SW 1271 (cell line): ENCODE measurements at regions not wholly inside any gene's neighbourhood (a gene's known extent, or its start where the extent isn't known, plus 50 kb on each side); places are given as distances from the start of the nearest gene placed in this dataset.

Experiments used
- DNase-seq, 2 experiments: peaks; one replicate each; lab custom pipeline; 2025; lab: John Stamatoyannopoulos, UW

DNA sequence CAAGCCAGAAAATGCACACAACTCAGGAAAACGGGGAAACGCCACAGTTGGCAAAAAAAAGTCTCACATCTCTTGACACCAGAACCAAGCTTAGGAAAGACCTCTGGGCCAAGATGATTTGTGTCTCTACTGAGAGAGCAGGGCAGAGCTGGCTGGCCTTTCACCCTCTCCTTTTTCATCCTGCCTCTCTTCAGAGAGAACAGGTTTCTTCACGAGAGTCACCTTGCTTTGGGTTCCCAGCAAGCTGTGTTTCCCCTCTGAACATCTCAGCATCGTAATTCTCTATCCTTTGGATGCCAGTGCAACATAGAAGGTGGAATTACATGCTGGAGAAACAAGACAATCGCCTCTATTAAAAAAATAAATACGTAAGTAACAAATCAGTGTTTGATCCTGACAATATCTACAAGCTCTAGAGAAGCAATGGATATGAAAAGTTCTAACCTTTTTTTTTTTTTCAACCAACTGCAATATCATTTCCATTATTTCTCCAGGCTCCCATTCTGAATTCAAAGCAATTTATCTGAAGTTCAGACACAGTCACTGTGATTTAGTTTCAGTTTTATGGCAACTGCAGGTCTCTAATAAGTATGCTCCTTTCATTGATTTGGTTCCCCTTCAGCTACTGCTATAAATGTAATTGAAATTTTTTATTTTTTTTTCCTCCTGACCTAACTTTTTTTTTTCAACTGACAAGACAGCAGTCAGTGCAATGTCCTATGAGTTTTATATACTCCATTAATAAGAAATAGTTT is 708.6 kb downstream of the DTWD2 start:
- no peak for DNase-seq

DNA sequence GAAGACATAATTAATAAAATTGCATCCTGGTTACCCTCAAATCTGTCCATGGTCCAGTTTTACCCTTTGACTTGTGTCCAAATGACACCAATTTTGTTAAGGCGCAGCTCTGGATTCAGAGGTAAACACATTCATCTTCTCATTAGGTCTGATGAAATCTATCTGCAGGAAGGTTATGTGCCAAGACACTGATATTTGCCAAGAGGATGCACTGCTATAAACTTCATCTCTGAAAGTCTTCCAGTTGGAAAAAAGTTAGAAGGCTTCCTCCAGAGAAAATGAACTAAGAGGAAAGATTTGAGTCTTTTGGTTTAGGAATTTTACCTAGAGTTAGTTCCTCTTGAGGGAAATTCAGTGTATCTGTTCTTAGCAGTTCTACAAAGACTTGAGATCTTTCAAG is 717.8 kb downstream of the DTWD2 start:
- DNase-seq, result no peak

DNA sequence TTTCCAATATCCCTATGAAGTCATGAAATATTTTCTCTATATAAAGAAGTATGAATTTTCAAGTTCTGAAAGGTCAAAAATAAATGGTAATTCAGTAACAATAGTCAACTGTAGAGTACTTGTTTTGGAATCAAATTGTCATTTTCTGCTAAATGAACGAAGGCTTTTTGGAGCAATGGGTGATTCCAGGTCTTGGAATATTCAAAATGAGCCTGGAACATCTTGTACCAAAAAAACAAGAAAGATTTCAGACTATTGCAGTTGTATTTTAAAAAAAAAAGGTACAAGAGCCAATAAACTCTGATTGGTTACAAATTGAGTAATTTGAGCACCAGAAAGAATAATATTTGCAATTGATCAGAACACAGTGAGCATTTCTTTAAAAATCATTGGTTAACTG is 730.1 kb downstream of the DTWD2 start:
- no peak for DNase-seq

DNA sequence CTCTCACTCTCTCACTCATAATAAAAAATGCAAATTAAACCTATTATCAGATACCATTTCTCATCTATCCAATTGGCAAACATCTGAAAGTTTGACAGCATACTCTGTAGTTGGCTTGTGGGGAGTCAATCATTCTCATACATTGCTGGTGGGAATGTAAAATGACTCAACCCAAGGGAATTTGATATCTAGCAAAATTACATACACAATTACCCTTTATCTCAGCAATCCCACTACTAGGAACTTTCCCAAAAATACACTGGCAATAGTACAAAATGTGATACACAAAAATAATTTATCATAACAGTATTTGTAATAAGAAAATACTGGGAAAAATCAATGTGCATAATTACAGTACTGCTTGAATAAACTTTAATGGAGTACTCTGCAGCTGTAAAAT is 731.3 kb downstream of the DTWD2 start:
- DNase-seq, result no peak

DNA sequence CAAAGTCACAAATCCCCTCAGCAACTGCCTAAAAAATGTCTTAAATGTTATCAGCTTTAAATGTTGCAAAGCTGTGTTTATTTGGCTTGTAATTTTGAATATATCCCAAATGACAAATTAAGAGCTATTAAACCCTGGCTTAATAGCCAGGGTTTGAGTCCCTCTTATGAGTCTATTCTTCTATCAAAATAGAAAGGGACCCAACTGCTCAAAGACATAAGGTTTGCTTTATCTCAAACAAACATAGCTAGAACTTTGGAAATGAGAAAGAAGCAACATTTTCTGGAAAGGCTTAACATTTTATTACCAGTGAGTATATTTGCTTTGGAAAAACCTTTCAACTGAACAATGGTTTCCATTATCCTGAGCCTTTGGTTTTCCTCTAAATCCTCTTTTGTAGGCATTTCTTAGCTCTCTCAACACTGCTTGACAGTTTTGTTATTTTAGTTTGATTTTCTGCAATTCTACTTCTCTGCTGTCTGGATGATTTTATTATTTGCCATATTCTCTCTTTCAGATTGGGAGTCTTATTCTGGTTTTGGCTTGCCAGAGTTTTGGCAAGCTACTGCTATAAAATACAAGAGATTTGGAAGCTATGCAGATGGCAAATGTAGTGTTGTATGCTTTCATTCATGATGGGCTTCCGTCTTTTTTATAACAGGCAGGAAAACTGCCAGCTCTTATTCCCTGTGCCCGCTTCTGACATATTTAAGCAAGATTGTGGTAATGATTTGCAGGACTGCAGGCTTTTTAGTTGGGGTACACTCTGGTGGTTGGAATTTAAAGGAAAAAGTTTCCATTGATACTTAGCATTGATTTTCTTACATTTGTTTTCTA is 734.9 kb downstream of the DTWD2 start:
- no peak for DNase-seq

DNA sequence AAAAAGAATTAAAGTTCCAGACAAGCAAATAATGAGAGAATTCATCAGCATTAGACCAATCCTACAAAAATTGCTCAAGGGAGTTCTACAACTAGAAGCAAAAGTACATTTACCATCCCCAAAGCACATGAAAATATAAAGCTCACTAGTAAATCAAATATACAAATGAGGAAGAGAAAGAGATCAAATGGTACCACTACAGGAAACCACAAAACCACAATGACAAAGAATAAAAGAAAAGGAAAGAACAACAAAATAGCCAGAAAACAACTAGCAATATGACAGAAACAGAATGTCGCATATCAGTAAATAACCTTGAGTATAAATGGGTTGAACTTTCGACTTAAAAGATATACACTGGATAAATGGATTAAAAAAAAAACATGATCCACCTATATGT is 739.0 kb downstream of the DTWD2 start:
- DNase-seq, result no peak

DNA sequence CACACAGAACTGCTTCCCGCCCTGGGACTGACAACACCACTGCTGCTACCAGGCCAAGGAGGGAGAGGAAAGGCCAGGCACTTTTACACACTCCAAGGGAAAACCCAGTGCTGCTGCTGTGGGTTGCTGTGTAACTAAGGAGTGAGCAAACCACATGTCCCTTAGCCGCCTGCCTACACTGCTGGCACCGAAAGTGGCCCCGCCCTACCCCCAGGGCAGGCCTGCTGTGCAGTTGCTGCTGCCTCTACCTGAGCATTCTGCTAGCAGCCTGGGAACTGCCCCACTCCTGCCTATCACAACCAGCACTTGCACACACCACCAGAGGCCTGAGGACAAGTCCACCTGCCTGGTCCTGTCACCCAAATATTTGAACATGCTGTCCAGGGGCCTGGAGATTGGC is 740.9 kb downstream of the DTWD2 start:
- DNase-seq, result no peak

DNA sequence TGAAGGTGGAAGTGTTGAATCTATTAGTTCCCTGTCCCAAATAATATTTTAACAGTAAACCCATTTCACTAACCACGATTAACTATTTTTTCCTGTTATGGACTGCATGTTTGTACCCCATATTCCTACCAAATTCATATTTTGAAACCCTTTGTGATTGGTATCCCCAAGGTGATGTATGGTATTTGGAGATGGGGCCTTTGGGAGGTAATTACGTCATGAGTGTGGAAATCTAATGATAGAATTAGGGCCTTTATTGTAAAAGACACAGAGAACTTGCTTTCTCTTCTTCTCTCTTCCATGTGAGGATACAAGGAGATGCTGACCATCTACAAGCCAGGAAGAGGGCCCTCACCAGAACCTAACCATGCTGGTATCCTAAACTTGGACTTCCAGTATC is 744.7 kb downstream of the DTWD2 start:
- DNase-seq, result no peak

DNA sequence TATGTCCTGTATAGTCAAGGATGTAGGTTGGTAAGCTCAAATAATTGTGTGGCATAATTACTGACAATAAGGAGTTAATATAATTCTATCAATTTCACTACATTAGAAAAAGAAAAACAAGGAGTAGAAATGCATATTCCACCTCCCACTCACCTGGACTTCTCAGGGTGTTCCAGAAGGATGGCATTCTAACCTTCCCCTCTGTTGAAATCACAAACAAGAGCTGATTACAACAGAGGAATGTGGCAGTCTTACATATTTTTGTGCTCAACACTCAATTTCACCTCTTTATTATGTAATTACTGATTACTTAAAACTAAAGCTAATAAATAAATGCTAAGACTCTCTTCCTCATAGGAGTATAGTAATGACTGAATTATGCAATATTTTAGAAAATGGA is 745.3 kb downstream of the DTWD2 start:
- no peak for DNase-seq

DNA sequence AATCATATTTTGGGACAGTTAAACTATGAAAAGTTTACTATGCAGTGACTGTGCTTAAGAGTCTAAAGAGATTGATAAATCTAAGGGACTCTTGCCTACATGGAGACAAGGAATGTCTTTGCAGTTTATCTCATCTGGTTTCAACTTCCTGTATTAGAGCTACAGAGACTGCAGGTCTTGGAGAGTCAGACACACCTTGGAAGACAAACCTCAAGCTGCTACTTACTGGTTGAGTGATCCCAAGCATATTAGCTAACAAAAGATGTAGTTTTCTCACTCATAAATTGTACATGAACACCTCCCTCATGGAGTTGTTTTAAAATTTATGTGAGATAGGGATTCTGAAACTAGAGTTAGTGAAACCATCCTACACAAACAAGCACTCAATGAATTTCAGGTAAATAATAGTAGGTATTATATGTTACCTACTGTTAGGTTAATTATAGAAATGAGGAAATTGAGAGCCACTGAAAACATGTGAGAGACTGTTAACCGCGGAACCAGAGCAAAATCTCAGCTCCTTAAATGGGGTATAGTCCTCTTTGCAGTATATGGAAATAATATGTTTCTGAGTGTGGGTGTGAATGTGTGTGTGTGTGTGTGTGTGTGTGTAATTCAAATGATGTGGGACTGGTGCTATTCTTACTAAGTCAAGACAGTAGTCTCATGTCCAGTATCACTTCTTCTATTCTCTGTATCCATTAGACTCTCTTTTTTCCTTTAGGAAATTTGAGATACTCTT is 752.1 kb downstream of the DTWD2 start:
- DNase-seq, result no peak

DNA sequence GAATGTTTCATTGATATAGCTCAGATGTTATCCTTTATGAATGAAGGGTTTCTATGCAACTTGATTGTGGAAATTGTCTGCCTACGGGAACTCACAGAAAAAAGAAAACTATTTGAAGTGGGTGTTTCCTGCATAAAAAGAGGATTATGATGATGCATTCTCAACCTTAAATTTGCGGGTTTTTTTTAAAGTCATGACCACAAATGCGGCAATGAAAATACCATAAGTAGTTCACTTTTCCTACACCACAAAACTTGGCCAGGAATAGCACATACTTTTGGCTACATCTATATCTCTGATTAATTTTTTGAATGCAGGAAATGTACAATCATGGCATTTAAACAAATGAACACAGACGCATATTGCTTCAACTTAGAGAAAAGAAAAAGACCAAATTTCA is 754.7 kb downstream of the DTWD2 start:
- no peak for DNase-seq

DNA sequence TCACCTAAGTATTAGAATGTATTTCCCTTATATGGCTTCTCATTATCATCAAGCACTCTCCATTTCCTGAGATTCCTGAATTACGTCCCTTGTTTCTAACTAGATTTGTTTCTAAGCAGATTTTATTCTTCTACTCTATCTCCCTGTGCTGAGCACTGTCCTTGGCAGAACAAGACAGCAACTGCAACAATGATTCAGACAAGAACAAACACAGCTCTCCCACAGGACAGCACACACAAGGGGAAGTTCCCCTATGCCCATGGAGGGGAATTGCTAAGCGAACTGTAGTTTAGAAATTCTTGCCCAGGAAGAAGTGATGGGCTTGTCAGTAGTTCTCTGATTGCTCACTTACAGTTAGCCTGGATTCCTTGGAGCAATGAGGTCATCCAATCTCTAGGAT is 759.9 kb downstream of the DTWD2 start:
- DNase-seq, result no peak

DNA sequence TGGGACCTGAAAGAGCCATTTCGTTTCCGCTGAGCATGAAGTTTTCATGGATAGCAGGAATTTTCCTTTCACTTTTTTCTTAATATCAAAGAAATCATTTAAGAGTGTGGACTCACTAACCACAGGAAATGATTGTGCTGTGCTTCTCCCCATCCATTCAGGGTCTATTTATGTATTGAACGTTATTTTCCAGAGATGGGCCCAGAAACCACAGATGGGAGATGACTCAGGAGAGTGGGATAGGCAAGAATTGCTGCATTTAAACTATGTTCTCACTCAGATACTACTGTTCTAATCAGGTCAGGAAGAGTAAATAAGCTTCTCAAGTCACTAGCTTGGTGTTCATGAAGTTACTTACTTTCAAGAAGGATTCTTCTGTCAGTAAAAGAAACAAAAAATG is 763.8 kb downstream of the DTWD2 start:
- DNase-seq, result no peak

DNA sequence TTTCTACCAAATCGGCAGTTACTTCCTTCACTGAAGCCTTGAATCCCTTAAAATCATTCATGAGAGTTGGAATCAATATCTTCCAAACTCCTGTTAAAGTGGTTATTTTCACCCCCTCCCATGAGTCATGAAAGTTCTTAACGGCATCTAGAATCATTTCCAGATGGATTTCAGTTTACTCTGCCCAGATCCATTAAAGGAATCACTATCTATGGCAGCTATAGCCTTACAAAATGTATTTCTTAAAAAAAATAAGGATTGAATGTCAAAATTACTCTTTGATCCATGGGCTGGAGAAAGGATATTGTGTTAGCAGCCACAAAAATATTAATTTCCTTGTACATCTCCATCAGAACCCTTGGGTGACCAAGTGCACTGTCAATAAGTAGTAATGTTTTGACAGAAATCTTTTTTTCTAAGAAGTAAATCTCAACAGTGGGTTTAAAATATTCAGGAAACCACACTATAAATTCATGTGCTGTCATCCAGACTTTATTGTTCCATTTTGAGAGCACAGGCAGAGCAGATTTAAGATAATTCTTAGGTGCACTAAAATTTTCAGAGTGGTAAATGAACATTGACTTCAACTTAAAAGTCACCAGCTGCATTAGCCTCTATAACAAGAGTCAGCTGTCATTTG is 767.7 kb downstream of the DTWD2 start:
- DNase-seq, result no peak

DNA sequence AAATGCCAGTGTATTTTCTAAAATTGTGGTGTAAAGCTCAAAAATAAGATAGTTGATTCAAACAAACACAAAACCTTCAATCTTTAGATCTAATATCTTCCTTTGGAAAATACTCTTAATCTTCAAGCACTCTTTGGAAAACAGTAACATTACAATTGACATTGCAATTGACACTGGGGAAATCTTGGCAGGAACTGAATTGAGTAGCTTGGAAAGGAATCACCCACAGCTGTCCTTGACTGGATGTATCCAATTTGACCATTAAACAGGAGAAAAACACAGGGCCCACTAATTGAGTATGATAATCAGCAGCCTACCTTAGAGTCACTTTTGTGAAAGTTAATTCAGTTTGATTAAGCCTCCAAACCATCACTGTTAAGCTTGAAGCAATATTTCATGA is 776.7 kb downstream of the DTWD2 start:
- no peak for DNase-seq

DNA sequence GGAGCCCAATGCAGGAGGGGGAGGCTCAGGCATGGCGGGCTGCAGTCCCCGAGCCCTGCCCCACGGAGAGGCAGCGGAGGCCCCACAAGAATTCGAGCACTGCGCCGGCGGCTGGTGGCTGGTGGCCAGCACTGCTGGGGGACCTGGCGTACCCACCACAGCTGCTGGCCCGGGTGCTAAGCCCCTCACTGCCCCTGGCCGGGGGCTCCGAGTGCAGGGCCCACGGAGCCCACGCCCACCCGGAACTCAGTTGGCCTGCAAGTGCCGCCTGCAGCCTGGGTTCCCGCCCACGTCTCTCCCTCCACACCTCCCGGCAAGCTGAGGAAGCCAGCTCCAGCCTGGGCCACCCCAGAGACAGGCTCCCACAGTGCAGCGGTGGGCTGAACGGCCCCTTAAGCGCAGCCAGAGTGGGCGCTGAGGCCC is 780.3 kb downstream of the DTWD2 start:
- DNase-seq, result no peak

DNA sequence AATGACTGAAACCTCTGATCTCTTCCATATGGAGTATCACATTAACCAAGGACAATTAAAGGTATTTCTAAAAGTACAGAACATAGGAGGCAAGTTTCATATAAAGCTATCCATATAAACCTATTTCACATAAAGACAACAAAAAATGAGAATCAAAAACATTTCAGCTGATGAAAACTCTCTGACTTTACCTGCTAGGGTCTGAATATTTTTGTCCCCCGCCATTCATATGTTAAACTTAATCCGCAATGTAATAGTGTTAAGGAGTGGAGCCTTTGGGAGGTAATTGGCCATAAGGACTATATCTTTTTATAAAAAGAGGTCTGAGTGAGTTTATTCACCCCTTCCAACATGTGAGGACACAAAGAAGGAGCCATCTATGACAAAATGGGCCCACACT is 788.5 kb downstream of the DTWD2 start:
- DNase-seq, result no peak

DNA sequence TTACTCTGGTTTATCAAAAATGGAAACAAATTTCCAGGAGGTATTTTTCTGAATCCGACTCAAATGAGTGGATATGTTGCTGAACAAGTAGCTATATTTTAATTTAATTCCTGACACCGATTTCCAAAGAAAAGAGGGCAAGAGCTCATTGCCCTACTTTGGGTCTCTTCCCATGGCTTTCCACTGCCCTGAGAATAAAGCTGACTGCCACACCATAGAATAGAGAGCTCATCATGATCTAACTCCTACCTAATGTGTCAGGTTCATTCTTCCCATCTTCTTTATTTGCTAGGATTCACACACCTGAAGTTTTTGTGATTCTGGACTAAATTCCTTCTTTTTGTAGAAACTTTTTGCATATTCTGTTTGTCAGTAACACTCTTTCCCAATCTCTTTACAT is 792.1 kb downstream of the DTWD2 start:
- DNase-seq, result no peak

DNA sequence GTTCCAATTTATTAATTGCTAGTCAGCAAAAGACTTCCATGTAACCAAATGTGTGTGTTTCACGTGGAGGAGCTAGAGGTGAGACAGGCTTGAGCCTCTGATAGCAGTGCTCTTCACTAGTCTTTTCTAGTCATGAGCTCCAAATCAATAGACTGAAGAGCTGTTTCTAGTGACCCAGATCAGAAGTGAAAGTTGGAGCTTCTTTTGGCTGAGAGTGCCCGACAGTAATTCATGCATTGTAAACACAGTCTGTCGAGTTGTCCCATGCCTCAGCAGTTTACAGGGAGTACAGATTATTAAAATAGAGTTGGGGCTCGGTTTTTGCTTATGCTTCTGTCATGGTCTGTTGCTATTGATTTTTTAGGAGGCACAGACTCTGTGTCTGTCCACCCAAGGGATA is 793.1 kb downstream of the DTWD2 start:
- DNase-seq, result no peak

DNA sequence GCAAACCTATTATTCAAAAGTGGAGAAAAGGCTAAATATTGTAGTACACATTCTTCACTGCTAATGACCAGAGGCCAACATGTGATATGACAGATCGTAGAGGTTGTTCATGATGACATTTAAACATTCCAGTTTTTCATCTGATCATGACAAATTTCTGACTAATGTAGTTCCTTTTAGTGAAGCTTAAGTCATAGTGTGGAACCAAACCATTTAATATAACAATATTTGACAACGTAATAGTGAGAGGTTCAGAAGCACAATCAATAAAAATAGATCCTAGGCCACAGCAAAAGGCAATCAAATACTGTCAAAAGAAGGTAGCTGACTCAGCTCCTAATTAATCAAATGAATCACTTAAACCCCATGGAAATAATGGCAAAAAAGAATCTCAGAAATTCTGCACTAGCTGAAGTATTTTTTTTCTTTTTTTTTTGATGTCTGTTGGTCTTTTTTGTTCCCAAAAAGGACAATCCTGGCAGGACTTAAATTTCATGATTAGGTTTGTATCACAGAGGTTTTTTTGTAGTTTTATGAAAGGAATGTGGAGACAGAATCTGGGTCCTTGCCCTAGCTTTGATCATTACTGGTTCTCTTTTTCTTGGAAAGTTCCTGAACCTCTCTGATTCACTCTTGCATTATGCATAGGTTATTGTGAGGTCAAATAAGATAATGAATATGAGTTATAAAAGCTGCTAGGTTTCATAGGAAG is 795.0 kb downstream of the DTWD2 start:
- no peak for DNase-seq

DNA sequence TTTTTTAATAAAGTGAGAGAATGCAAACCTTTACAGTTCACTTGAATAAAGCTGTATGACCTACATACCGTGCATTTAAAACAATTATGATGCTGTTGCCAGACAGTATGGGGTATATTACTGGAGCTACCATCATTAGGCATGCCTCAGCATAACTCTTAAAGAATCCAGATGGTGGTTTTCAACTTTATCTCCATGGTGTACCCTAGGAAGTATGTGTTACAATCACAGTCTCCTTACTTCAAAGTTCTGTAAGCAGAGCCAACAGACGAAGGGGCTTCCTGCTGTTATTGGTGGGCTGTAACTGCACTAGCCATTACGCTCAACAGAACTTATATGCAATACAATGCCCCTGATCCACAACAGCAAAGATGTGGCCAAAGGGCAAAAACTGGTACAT is 803.3 kb downstream of the DTWD2 start:
- no peak for DNase-seq

DNA sequence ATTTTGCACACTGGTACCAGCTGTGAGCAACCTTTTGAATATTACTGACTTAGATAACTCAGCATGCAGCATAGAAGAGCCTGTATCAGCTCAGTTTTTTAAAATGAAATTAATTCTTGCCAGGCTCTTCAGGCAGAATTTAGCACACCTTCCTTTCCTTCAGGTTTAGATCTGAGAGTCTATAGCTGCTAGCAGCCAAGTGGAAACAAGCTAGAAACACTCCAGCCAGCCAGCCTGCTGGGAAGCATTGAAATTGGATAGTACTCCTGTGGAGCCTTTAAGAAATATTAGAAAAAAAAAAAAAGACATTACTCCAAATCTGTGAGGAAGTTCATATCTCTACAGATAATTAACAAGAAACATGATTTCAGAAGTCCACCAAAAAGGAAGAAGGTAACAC is 812.2 kb downstream of the DTWD2 start:
- no peak for DNase-seq
